Neural progenitor cell (in vitro differentiated cells): ENCODE measurements at regions not wholly inside any gene's neighbourhood (a gene's known extent, or its start where the extent isn't known, plus 50 kb on each side); places are given as distances from the start of the nearest gene placed in this dataset.

Experiments
- DNase-seq: peaks from one replicate; pipeline ENCODE4 v3.0.0-alpha.2; 2016; ENCODE audit warnings: low spot score
- H2AFZ ChIP-seq: fragments of 200-600 bp; sonication (generic); replicated peaks from 2 replicates; pipeline ENCODE4 v1.6.1; 2016; ENCODE audit warnings: antibody characterized with exemption
- H3F3A ChIP-seq: fragments of 200-600 bp; sonication (generic); 2 replicates; pipeline ENCODE4 v1.6.1; 2016; ENCODE audit warnings: antibody characterized with exemption, low read depth
- H3K27ac ChIP-seq: fragments of 200-600 bp; sonication (generic); 2 replicates; pipeline ENCODE4 v1.5.1; 2016; ENCODE audit warnings: mild to moderate bottlenecking
- H3K27me3 ChIP-seq: fragments of 200-600 bp; sonication (generic); 2 replicates; pipeline ENCODE4 v1.6.1; 2016; ENCODE audit warnings: mild to moderate bottlenecking, moderate library complexity
- H3K36me3 ChIP-seq: fragments of 200-600 bp; sonication (generic); 2 replicates; pipeline ENCODE4 v1.5.1; 2016
- H3K4me1 ChIP-seq: fragments of 200-600 bp; sonication (generic); 2 replicates; pipeline ENCODE4 v1.6.1; 2016; ENCODE audit warnings: mixed run types
- H3K4me2 ChIP-seq: fragments of 200-600 bp; sonication (generic); 2 replicates; pipeline ENCODE4 v1.6.1; 2016
- H3K4me3 ChIP-seq: fragments of 200-600 bp; sonication (generic); 2 replicates; pipeline ENCODE4 v1.5.1; 2016
- H3K79me2 ChIP-seq: fragments of 200-600 bp; sonication (generic); 2 replicates; pipeline ENCODE4 v1.6.1; 2016; ENCODE audit warnings: low read depth
- H3K9ac ChIP-seq: fragments of 200-600 bp; sonication (generic); 2 replicates; pipeline ENCODE4 v1.6.1; 2016
- H3K9me3 ChIP-seq: fragments of 200-600 bp; sonication (generic); 2 replicates; pipeline ENCODE4 v1.5.1; 2016; ENCODE audit warnings: low read depth
- H4K20me1 ChIP-seq: fragments of 200-600 bp; sonication (generic); 2 replicates; pipeline ENCODE4 v1.6.1; 2016; ENCODE audit warnings: low read depth
- H3K27ac Mint-ChIP-seq: 3 replicates; pipeline ENCODE4 v1.8.0; 2021; ENCODE audit warnings: mixed read lengths
- H3K27me3 Mint-ChIP-seq: 2 replicates; pipeline ENCODE4 v1.8.0; 2022; ENCODE audit warnings: low read depth, mild to moderate bottlenecking, inconsistent platforms, moderate library complexity, mixed read lengths; ENCODE audit not compliant: insufficient read depth
- H3K36me3 Mint-ChIP-seq: 3 replicates; pipeline ENCODE4 v1.8.0; 2021; ENCODE audit warnings: mixed read lengths
- H3K4me1 Mint-ChIP-seq: 3 replicates; pipeline ENCODE4 v1.8.0; 2021; ENCODE audit warnings: mixed read lengths
- H3K4me3 Mint-ChIP-seq: 3 replicates; pipeline ENCODE4 v1.8.0; 2021; ENCODE audit warnings: mild to moderate bottlenecking, moderate library complexity, mixed read lengths
- H3K9me3 Mint-ChIP-seq: 3 replicates; pipeline ENCODE4 v1.8.0; 2020; ENCODE audit warnings: mixed read lengths
- CTCF ChIP-seq: fragments of 200-600 bp; sonication (generic); IDR thresholded peaks from 2 replicates; pipeline ENCODE4 v1.5.1; 2017; ENCODE audit warnings: antibody characterized with exemption, mild to moderate bottlenecking
- EZH2 ChIP-seq: fragments of 200-600 bp; sonication (generic); IDR thresholded peaks from 2 replicates; pipeline ENCODE4 v1.6.1; 2017; ENCODE audit warnings: antibody characterized with exemption, mild to moderate bottlenecking, moderate library complexity
- EZH2phosphoT487 ChIP-seq: fragments of 200-600 bp; sonication (generic); IDR thresholded peaks from 2 replicates; pipeline ENCODE4 v1.6.1; 2017; ENCODE audit warnings: antibody characterized with exemption

GRCh38 chr2:760001-760400 is 82.8 kb upstream of the TMEM18 start:
- H3K4me2 ChIP-seq, result no peak overlapping the region
- Mint-ChIP-seq H3K27ac (peak overlapping the region; percentile 80), H3K4me3 (no peak overlapping the region), H3K9me3 (peaks cover 3% of the 10 kb centered on the region), H3K27me3 (peaks cover 3% of the 10 kb centered on the region), H3K36me3 (no peaks in the 10 kb centered on the region), H3K4me1 (peaks cover 57% of the 10 kb centered on the region)
- no peak for DNase-seq
- H3K79me2 ChIP-seq, result no peaks in the 10 kb centered on the region
- TF ChIP-seq EZH2, result no peak
- no peak for TF ChIP-seq CTCF
- no peak for TF ChIP-seq EZH2phosphoT487
- H3K27me3 ChIP-seq, result no peaks in the 10 kb centered on the region
- no peaks in the 10 kb centered on the region for H4K20me1 ChIP-seq
- H3F3A ChIP-seq, result no peaks in the 10 kb centered on the region
- H3K36me3 ChIP-seq, result no peaks in the 10 kb centered on the region
- no peaks in the 10 kb centered on the region for H3K4me1 ChIP-seq
- H3K9me3 ChIP-seq, result no peaks in the 10 kb centered on the region
- no peak overlapping the region for H3K9ac ChIP-seq
- H3K27ac ChIP-seq, result no peak overlapping the region
- H3K4me3 ChIP-seq, result no peak overlapping the region
- peak overlapping the region; percentile 43 for H2AFZ ChIP-seq

GRCh38 chr2:758073-758820 is 81.0 kb upstream of the TMEM18 start:
- H3K4me3 Mint-ChIP-seq, result no peak overlapping the region
- Histone ChIP-seq H3F3A (no peaks in the 10 kb centered on the region), H3K27ac (no peak overlapping the region), H3K9ac (no peak overlapping the region), H3K4me1 (no peaks in the 10 kb centered on the region), H3K79me2 (no peaks in the 10 kb centered on the region), H3K4me3 (no peak overlapping the region), H2AFZ (no peak overlapping the region), H4K20me1 (no peaks in the 10 kb centered on the region), H3K9me3 (no peaks in the 10 kb centered on the region), H3K36me3 (no peaks in the 10 kb centered on the region), H3K4me2 (no peak overlapping the region), H3K27me3 (no peaks in the 10 kb centered on the region)
- DNase-seq, result no peak
- peaks cover 2% of the 10 kb centered on the region for H3K27me3 Mint-ChIP-seq
- TF ChIP-seq CTCF, result no peak
- TF ChIP-seq EZH2phosphoT487, result no peak
- no peak for TF ChIP-seq EZH2
- H3K4me1 Mint-ChIP-seq, result peaks cover 42% of the 10 kb centered on the region
- H3K9me3 Mint-ChIP-seq, result no peaks in the 10 kb centered on the region
- no peaks in the 10 kb centered on the region for H3K36me3 Mint-ChIP-seq
- H3K27ac Mint-ChIP-seq, result no peak overlapping the region

GRCh38 chr2:753123-753522 is 75.9 kb upstream of the TMEM18 start:
- H3F3A ChIP-seq, result no peaks in the 10 kb centered on the region
- H3K36me3 ChIP-seq, result no peaks in the 10 kb centered on the region
- no peak overlapping the region for H3K27ac ChIP-seq
- H4K20me1 ChIP-seq, result no peaks in the 10 kb centered on the region
- H3K27ac Mint-ChIP-seq, result no peak overlapping the region
- no peaks in the 10 kb centered on the region for H3K27me3 ChIP-seq
- no peak for TF ChIP-seq EZH2phosphoT487
- no peak for TF ChIP-seq EZH2
- TF ChIP-seq CTCF, result no peak
- no peak overlapping the region for H3K4me2 ChIP-seq
- H3K9me3 ChIP-seq, result no peaks in the 10 kb centered on the region
- peaks cover 9% of the 10 kb centered on the region for H3K4me1 Mint-ChIP-seq
- peaks cover 2% of the 10 kb centered on the region for H3K27me3 Mint-ChIP-seq
- H3K9ac ChIP-seq, result no peak overlapping the region
- no peak overlapping the region for H3K4me3 Mint-ChIP-seq
- H3K36me3 Mint-ChIP-seq, result peaks cover 10% of the 10 kb centered on the region
- no peaks in the 10 kb centered on the region for H3K4me1 ChIP-seq
- no peaks in the 10 kb centered on the region for H3K79me2 ChIP-seq
- DNase-seq, result no peak
- H3K9me3 Mint-ChIP-seq, result no peaks in the 10 kb centered on the region
- no peak overlapping the region for H3K4me3 ChIP-seq
- H2AFZ ChIP-seq, result no peak overlapping the region
